ENCODE measurements at regions not wholly inside any gene's neighbourhood (a gene's known extent, or its start where the extent isn't known, plus 50 kb on each side); places are given as distances from the start of the nearest gene placed in this dataset.

DNA sequence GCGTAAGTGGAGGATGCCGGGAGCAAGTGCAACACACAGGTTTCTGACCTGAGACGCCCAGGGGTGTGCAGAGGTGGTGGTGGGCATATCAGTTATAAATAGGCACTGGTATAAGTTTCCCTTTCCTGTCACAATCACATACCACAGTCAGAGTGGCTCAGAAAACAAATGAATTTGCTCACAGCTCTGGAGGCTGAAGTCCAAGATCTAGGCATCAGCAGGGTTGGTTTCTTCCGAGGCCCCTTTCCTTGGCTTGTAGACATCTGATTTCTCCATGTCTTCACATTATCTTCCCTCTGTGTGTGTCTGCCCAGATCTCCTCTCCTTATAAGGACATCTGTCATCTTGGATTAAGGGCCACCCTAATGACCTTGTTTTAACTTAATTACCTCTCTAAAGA is 250.5 kb upstream of the TNRC6C start:
- no peaks in the 10 kb centered on the region for H3K27me3 ChIP-seq
- peaks cover 0 to 25% (median 19%) of the 10 kb centered on the region in 4 donors for H3K9me3 ChIP-seq
- TF ChIP-seq, protein P1, sequence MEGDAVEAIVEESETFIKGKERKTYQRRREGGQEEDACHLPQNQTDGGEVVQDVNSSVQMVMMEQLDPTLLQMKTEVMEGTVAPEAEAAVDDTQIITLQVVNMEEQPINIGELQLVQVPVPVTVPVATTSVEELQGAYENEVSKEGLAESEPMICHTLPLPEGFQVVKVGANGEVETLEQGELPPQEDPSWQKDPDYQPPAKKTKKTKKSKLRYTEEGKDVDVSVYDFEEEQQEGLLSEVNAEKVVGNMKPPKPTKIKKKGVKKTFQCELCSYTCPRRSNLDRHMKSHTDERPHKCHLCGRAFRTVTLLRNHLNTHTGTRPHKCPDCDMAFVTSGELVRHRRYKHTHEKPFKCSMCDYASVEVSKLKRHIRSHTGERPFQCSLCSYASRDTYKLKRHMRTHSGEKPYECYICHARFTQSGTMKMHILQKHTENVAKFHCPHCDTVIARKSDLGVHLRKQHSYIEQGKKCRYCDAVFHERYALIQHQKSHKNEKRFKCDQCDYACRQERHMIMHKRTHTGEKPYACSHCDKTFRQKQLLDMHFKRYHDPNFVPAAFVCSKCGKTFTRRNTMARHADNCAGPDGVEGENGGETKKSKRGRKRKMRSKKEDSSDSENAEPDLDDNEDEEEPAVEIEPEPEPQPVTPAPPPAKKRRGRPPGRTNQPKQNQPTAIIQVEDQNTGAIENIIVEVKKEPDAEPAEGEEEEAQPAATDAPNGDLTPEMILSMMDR (IDR thresholded peaks at IDR 0.05): no peak
- TF ChIP-seq EP300 (IDR thresholded peaks at IDR 0.05): no peak
- TF ChIP-seq POLR2AphosphoS5 (IDR thresholded peaks at IDR 0.05): no peak
- TF ChIP-seq POLR2A (IDR thresholded peaks at IDR 0.05; ENCODE audit: low read depth): no peak
- intact Hi-C loops (cut with DNase I): no loop called here
- H3K4me1 ChIP-seq: no peaks in the 10 kb centered on the region
- 89% methylated on average over 4 of the region's 4 CpGs for WGBS
- H3K36me3 ChIP-seq: no peaks in the 10 kb centered on the region
- H3K27ac ChIP-seq (replicated peaks in 1 of 4): no peak overlapping the region
- DNase-seq (ENCODE audit: extremely low spot score): peak; percentile 34
- no peak overlapping the region for H3K4me3 ChIP-seq

DNA sequence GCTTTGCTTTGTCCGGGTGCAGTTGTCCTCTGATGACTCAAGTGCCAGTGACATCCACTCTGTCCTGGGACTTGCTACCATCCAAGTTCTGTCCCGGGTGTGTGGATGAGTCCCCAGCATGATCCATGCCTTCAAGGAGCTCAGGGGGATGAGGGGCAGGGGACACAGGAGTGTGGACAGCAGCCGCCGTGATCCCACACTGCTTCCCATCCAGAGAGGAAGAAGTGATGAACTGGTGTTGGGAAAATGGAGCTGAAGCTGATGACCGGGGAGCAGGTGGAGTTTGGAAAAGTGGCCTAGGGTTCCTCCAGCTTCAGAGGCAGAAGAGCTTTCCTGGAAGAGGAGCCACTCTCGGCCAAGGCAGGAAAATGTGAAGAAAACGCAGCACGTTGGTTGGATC is 249.6 kb upstream of the TNRC6C start:
- TF ChIP-seq, protein P1 (IDR thresholded peaks at IDR 0.05): no peak
- TF ChIP-seq POLR2A (IDR thresholded peaks at IDR 0.05; ENCODE audit: low read depth): no peak
- TF ChIP-seq POLR2AphosphoS5 (IDR thresholded peaks at IDR 0.05): no peak
- DNase-seq (ENCODE audit: extremely low spot score): peak; percentile 78
- H3K4me1 ChIP-seq: no peaks in the 10 kb centered on the region
- H3K4me3 ChIP-seq: no peak overlapping the region
- H3K9me3 ChIP-seq: peaks cover 0 to 19% (median 15%) of the 10 kb centered on the region in 4 donors
- H3K27me3 ChIP-seq: no peaks in the 10 kb centered on the region
- H3K36me3 ChIP-seq: no peaks in the 10 kb centered on the region
- no peak overlapping the region for H3K27ac ChIP-seq (replicated peaks in 1 of 4)
- intact Hi-C loops (cut with DNase I): no loop called here
- whole genome bisulfite sequencing: 87% methylated on average over 8 of the region's 8 CpGs

GRCh38 chr17:77709594-77709993 is 248.9 kb upstream of the TNRC6C start:
- no peak overlapping the region for H3K4me3 ChIP-seq
- no peaks in the 10 kb centered on the region for H3K27me3 ChIP-seq
- 87% methylated on average over 5 of the region's 5 CpGs for WGBS
- no peak for TF ChIP-seq POLR2A (IDR thresholded peaks at IDR 0.05; ENCODE audit: low read depth)
- TF ChIP-seq, protein P1 (IDR thresholded peaks at IDR 0.05): no peak
- no peak for TF ChIP-seq EP300 (IDR thresholded peaks at IDR 0.05)
- TF ChIP-seq POLR2AphosphoS5 (IDR thresholded peaks at IDR 0.05): no peak
- peak; percentile 62 for DNase-seq (ENCODE audit: extremely low spot score)
- intact Hi-C loops (cut with DNase I): no loop called here
- H3K27ac ChIP-seq (replicated peaks in 1 of 4): no peak overlapping the region
- H3K36me3 ChIP-seq: no peaks in the 10 kb centered on the region
- peaks cover 0 to 13% (median 9%) of the 10 kb centered on the region in 4 donors for H3K9me3 ChIP-seq
- H3K4me1 ChIP-seq: no peaks in the 10 kb centered on the region

GRCh38 chr17:77712578-77712977 is 245.9 kb upstream of the TNRC6C start:
- no peak overlapping the region for H3K27ac ChIP-seq (replicated peaks in 1 of 4)
- intact Hi-C loops (cut with DNase I): no loop called here

More at GRCh38 chr17:77712578-77712977, 245.9 kb upstream of the TNRC6C start:
- Histone ChIP-seq H3K9me3 (peaks cover 0 to 5% (median 0%) of the 10 kb centered on the region in 4 donors), H3K27me3 (no peaks in the 10 kb centered on the region), H3K36me3 (no peaks in the 10 kb centered on the region), H3K4me1 (no peaks in the 10 kb centered on the region), H3K4me3 (no peak overlapping the region)
- TF ChIP-seq POLR2AphosphoS5 (IDR thresholded peaks at IDR 0.05): no peak
- TF ChIP-seq EP300 (IDR thresholded peaks at IDR 0.05): no peak
- TF ChIP-seq POLR2A (IDR thresholded peaks at IDR 0.05; ENCODE audit: low read depth): no peak
- TF ChIP-seq, protein P1 (IDR thresholded peaks at IDR 0.05): no peak
- DNase-seq (ENCODE audit: extremely low spot score): no peak
